Fibroblast of peridontal ligament (primary cell): ENCODE measurements at regions not wholly inside any gene's neighbourhood (a gene's known extent, or its start where the extent isn't known, plus 50 kb on each side); places are given as distances from the start of the nearest gene placed in this dataset.
"Not testable (repeated sequence)": the region's sequence is repeated elsewhere in the genome, so short reads cannot be mapped to it uniquely, and the experiment has no call there.

Experiments used
- DNase-seq: peaks from one replicate; pipeline ENCODE4 v3.0.0-alpha.2; 2010; ENCODE audit errors: extremely low read depth

DNA sequence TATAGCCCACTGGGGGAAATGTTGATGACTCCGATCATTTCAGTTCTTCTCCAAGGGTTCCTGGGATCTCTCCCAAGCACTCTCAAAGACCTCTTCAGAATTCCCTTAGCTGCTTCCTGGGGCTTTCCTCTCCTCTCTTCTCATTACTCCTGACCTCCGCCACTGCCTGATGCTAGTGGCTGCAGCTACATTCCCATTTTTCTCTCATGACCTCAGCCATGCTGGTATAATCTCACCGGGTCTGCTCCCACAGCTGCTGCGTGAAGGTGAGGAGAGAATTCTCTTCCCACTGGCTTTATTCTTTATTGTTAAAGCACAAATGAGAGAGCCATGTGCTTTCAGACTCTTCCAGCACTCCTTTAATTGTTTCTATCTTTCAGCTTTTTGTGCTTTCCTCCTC is 312.0 kb upstream of the ETAA1 start:
- no peak for DNase-seq

- no peak for DNase-seq
Measured at GRCh38 chr2:67091681-67092080, 305.5 kb upstream of the ETAA1 start.

GRCh38 chr2:67095121-67095520 is 302.0 kb upstream of the ETAA1 start:
- DNase-seq: no peak

DNA sequence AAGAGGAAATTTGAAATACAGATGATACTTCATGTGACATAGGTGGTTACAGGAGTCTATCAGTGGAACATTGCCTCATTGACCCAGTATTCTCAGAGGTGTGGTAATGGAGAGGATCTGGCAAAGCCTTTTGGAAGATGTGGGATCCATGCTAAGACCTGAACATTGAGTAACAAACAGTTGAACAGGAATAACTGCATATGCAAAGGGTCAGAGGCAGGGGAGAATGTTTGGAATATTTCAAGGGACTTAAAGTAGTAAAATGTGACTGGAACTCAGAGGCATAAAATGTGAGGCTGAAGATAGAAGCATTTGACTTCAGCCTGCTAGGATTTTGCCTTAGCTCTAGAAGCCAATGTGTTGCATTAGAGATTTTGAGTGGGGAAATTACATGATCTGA is 300.2 kb upstream of the ETAA1 start:
- no peak for DNase-seq

DNA sequence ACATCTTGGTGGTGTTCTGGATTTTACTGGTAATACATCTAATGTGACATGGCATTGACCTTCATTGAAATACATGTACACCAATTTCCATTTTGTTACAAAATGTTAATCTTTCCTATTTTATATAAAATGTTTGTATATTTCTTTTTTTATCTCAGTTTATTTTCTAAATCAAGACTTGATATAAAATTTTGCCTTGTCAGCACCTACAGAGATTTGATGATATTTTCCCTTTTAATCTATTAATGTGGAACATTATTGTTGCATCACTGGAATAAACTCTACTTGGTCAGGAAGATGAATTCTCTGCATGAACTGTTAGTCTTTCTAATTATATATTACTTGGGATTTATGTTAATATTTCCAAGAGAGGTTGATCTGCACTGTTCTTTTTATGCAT is 294.0 kb upstream of the ETAA1 start:
- no peak for DNase-seq

- no peak for DNase-seq
Measured at GRCh38 chr2:67108231-67108630, 288.9 kb upstream of the ETAA1 start.

DNA sequence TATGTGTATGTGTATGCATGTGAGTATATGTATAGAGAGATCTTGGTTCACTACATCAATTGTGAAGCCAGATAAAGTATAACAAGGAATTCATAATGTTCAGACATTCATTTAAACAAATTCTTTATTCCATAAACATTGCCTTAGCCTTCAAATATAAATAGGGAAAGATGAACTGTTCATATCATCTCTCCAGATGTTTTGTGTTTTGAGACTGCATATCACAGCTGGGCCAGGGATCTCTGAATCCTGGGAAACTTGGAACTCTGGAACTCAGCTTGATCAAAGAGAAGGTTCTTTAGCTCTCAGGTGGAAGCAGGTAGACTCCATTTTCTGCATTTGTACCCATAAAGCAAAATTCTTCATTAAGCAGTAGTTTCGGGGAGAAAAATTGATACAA is 272.6 kb upstream of the ETAA1 start:
- no peak for DNase-seq

DNA sequence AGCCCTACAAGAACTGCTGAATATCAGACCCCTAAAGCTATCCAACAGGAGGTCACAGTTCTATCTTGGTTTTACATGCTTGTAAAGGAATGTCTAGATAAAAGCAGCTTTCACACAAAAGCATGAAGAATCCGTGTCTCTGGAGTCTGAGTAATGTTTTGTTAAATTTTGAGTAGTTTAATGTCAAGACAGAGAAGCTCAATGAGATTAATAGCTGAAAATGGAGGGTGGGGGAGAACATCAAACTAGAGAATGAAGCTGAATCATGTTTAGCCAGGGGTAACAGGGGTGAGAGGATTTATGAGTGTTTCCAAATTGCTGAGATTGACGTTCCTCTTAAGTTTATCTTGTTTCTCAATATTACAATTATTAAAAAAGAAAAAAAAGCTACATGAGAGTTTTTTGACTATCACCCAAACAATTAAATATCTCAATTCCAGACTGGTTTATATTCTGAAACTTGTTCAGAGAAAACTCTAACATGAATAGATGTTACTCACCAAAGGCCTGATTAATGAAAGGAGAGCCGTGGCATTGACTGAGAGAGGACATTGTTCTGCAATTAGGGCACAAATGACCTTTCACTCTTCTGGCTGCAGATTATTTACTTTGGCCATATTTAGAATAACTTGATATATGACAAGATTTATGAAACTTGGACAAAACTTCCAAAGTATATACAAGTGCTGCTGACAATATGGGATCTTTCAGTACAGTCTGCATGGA is 266.4 kb upstream of the ETAA1 start:
- no peak for DNase-seq

DNA sequence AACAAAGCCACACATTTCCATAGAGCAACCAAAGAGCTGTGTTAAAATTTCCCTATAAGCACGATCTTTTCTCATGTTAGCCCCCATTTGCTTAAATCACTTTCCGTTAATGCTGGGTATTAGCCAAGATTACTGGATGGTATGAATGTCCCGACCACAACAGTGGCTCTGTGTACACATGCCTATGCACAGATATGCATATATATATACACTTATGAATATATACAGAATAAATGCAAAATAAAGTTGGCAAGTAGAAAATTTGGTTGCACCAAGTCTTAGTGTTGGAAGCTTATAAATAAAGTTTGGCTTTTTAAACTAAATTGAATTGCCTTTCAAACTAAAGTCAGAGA is 265.9 kb upstream of the ETAA1 start:
- DNase-seq: no peak

DNA sequence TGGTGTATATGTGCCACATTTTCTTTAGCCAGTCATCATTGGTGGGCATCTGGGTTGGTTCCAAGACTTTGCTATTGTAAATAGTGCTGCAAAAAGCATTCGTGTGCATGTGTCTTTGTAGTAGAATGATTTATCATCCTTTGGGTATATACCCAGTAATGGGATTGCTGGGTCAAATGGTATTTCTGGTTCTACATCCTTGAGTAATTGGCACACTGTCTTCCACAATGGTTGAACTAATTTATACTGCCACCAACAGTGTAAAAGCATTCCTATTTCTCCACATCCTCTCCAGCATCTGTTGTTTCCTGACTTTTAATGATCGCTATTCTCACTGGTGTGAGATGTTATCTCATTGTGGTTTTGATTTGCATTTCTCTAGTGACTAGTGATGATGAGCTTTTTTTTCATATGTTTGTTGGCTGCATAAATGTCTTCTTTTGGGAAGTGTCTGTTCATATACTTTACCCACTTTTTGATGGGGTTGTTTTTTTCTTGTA is 264.6 kb upstream of the ETAA1 start:
- DNase-seq: not testable (repeated sequence)

- DNase-seq: no peak
Measured at GRCh38 chr2:67135208-67135607, 261.9 kb upstream of the ETAA1 start.

DNA sequence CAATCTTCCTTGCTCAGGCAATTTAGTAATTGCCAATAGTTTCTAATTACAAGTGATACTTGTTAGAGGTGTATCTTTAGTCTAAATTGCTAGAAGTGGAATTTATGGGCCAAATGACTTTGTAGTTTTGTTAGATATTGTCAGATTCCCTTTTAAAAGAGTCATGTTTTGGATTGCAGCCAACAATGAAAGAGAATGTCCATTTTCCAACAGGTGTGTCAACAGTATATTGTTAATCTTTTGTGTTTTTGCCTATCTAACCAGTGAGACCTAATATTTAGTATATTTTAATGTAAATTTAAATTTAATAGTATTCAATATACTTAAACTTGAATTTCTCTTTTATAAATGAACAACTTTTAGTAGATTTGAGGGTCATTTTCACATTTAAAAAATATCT is 259.4 kb upstream of the ETAA1 start:
- no peak for DNase-seq

DNA sequence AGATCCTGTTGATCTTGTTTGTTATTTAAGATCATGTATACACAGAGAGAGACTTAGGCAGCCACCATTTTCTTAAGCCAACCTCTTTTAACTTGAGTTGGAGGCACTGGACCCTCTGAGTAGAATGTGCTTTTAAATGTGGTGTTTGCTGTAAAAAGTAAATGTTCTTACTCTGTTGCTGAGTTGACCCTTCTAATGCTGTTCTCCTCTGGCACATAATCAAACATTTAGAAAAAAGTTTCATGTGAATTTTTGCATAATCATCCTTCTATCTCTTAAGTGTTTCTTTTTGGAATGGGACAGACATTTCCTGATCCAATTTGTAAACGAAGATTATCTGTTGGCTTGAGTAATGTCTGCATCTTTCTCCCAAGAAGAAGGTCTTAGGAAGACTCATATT is 255.1 kb upstream of the ETAA1 start:
- no peak for DNase-seq

DNA sequence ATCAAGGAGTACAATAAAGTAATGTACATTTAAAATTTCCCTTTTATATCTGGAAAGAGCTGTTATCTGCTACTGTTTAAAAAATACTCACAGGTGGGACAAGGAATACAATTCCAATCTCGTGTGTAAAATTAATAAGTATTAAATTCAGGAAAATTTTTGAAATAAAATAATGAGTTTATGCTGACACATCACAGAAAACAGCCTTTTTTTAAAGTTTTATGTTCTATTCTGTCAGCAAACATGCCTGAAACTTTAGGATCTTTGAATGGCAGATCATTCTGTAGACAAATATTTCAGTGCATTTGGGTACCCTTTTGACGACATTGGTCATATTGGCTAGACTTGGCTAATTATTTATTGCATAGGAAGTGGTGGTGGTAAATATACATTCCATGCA is 254.4 kb upstream of the ETAA1 start:
- no peak for DNase-seq

DNA sequence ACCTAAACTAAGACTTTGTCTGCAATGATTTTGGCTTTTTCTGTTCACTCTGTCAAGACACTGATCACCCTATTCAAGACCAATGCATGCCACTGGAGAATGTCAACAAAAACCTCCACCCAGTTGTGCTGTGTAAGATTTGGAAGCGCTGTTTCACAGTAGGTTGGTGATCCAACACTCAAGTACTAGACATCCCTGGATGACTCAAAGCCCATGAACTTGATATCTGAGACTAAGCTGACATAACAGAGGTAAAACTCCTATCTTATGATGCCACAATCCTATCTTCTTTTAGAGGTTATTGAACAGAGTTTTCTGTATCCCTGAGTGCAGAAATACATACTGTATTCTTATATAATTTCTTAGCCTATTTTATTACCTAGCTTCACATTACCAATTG is 251.3 kb upstream of the ETAA1 start:
- DNase-seq: no peak

GRCh38 chr2:67156796-67157195 is 240.3 kb upstream of the ETAA1 start:
- DNase-seq: no peak

GRCh38 chr2:67158718-67159117 is 238.4 kb upstream of the ETAA1 start:
- no peak for DNase-seq

DNA sequence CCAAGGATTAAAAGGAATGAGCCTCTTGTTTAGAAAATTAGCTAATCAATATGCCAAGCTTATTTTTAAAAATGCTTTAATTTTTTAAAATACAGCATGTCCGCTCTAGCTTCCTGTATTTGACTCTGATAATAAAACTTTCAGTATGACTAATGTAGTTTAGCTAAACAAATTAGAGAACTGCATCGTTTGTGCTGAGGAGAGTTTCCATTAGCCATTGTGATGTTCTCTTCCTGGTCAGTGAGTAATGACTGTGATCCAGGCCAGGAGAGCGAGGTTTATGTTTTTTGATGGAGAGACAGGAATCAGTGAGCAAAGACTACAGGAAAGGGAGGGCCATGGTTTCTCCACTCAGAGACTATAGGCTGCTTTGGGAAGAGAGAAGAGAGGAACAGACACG is 237.2 kb upstream of the ETAA1 start:
- DNase-seq: no peak

- no peak for DNase-seq
Measured at GRCh38 chr2:67164771-67165522, 232.2 kb upstream of the ETAA1 start.

GRCh38 chr2:67165523-67165990 is 231.6 kb upstream of the ETAA1 start:
- no peak for DNase-seq

- not testable (repeated sequence) for DNase-seq
Measured at GRCh38 chr2:67166511-67166910, 230.6 kb upstream of the ETAA1 start.

DNA sequence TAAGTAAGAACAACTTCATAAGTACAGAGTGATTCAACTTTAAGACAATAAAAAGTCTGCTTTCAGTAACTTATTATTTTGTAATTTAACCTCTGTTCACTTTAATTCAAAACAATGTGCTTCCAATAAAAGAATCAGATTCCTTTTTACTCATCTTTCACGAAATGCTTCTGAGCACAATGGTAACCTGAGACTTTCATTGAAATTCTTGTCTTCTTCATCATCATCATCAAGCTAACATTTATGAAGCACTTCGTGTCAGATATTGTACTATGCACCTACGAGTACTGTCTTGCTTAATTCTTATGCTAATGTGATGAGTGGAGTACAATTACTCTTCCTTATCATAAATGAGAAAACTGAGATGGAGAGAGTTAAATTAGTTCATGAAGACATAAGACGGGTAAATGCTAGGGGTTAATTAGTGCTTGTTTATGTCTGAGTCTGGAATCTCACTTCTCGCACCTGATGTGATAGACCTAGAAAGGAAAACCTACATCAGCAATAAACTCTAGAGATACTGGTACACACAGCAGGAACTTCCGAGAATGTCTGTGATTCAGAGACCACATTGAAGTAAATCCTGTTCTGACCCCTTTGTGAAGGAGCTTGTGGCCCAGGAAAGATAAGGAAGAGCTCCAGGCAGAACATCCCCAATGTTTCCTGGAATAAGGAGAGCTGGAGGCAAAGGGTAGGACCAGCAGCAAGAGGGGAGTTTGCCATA is 227.6 kb upstream of the ETAA1 start:
- peak; percentile 1 for DNase-seq

- no peak for DNase-seq
Measured at GRCh38 chr2:67179526-67179925, 217.6 kb upstream of the ETAA1 start.
